Esophagus muscularis mucosa (tissue), 4 donors: ENCODE measurements at regions not wholly inside any gene's neighbourhood (a gene's known extent, or its start where the extent isn't known, plus 50 kb on each side); places are given as distances from the start of the nearest gene placed in this dataset.

Source experiments
- EP300 ChIP-seq: sonication (generic); formaldehyde crosslinking; IDR thresholded peaks from one replicate; pipeline ENCODE4 v1.6.1; 2017; ENCODE audit warnings: antibody characterized with exemption
- POLR2A ChIP-seq: fragments of 450-650 bp; IDR thresholded peaks from one replicate; pipeline ENCODE4 v1.6.1; 2017; ENCODE audit warnings: antibody characterized with exemption, moderate library complexity, mild to moderate bottlenecking, low read depth
- TF ChIP-seq, protein P1 (sequence below), 3 experiments: fragments of 200-600 bp in 2 of 3; fragments of 450-650 bp in 1 of 3; sonication (generic) in 2 of 3; IDR thresholded peaks; one replicate each; pipeline ENCODE4 v1.5.1; 2017 to 2019; ENCODE audit warnings: antibody characterized with exemption in 3 of 3, mild to moderate bottlenecking in 2 of 3, moderate library complexity in 1 of 3

DNA sequence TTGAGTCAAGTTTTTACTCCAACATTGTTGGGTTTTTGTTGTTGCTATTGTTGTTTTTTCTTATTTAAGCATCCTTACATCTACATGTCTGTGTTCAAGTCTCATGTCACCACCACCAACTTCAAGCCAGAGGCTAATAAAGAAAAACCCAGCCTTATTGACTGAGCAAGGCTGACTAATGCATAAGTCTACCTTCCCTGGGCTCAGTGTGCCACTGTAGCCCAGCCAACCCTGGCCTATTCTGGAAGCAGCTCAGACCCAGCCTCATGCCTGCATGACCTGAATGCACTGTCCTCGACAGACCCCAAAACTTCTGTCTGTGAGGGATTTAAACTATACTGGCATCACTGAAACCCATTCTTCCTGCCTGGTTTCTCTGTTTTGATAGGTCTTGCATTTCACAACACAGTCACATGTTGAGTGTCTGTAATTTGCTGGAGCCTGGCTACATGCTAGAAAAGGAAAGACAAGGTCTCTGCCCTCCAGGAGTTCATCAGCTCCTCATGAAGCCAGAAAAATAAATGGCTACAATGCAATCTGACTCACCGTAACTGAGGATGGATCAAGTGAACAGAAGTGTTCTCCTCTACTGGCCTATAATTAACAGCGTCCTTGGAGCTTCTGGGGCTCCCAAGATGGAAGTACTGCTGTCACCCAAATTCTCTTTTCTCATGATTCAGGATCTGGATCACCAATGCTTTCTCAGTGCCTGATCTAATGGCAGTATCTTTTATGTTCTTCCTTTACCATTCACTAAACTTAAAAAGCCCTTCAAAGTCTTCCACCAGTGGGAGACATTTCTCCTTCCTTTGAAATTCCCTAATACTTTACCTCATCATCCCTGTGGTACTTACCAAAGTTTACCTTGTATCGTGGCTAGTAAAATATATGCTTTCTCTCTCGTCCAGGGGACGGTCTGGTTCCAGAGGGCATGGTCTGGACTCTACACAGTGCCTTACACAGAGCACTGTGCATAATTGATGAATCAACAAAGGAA is 103.9 kb upstream of the IFNE start:
- TF ChIP-seq EP300 (no peak), POLR2A (no peak)
- TF ChIP-seq, protein P1, sequence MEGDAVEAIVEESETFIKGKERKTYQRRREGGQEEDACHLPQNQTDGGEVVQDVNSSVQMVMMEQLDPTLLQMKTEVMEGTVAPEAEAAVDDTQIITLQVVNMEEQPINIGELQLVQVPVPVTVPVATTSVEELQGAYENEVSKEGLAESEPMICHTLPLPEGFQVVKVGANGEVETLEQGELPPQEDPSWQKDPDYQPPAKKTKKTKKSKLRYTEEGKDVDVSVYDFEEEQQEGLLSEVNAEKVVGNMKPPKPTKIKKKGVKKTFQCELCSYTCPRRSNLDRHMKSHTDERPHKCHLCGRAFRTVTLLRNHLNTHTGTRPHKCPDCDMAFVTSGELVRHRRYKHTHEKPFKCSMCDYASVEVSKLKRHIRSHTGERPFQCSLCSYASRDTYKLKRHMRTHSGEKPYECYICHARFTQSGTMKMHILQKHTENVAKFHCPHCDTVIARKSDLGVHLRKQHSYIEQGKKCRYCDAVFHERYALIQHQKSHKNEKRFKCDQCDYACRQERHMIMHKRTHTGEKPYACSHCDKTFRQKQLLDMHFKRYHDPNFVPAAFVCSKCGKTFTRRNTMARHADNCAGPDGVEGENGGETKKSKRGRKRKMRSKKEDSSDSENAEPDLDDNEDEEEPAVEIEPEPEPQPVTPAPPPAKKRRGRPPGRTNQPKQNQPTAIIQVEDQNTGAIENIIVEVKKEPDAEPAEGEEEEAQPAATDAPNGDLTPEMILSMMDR (IDR thresholded peaks at IDR 0.05): no peak
